OCI-LY3 (cell line): ENCODE measurements at regions not wholly inside any gene's neighbourhood (a gene's known extent, or its start where the extent isn't known, plus 50 kb on each side); places are given as distances from the start of the nearest gene placed in this dataset.

Source experiments
- CTCF ChIP-seq: fragments of 200-600, 300-600 bp; sonication (generic); IDR thresholded peaks from 2 replicates; pipeline ENCODE4 v1.5.1; 2014; ENCODE audit warnings: antibody characterized with exemption, low read length, low read depth
- EZH2phosphoT487 ChIP-seq: fragments of 200-600 bp; shearing (Covaris generic); IDR thresholded peaks from 2 replicates; pipeline ENCODE4 v1.6.1; 2018; ENCODE audit warnings: antibody characterized with exemption, mixed run types, low read depth

- TF ChIP-seq CTCF (no peak), EZH2phosphoT487 (no peak)
Measured at GRCh38 chr6:146914489-146915483, 289.4 kb upstream of the STXBP5 start.
